ENCODE measurements at regions not wholly inside any gene's neighbourhood (a gene's known extent, or its start where the extent isn't known, plus 50 kb on each side); places are given as distances from the start of the nearest gene placed in this dataset.

- Histone ChIP-seq H3K36me3 (replicated peaks; ENCODE audit: insufficient read depth, low read length) (no peaks in the 10 kb centered on the region), H3K9ac (ENCODE audit: low read length) (no peak overlapping the region), H4K20me1 (ENCODE audit: insufficient read depth, low read length) (no peaks in the 10 kb centered on the region), H3K4me2 (ENCODE audit: low read depth, low read length) (no peak overlapping the region), H2AFZ (ENCODE audit: low read length) (no peak overlapping the region), H3K9me3 (replicated peaks; ENCODE audit: insufficient read depth, low read length) (no peaks in the 10 kb centered on the region), H3K9me2 (replicated peaks; ENCODE audit: insufficient read depth, low read length) (no peaks in the 10 kb centered on the region), H3K4me3 (ENCODE audit: low read length) (no peak overlapping the region), H3K79me2 (ENCODE audit: low read length) (no peaks in the 10 kb centered on the region), H3K27ac (ENCODE audit: low read length) (no peak overlapping the region), H3K4me1 (ENCODE audit: low read length) (no peaks in the 10 kb centered on the region), H3F3A (ENCODE audit: insufficient read depth, low read length) (no peaks in the 10 kb centered on the region), H3K27me3 (replicated peaks; ENCODE audit: insufficient read depth, low read length) (no peaks in the 10 kb centered on the region)
- TF ChIP-seq CTCF (IDR thresholded peaks at IDR 0.05; ENCODE audit: low read length) (no peak), EZH2 (optimal IDR thresholded peaks at IDR 0.05; ENCODE audit: low read depth, low read length) (no peak), EZH2phosphoT487 (IDR thresholded peaks at IDR 0.05; ENCODE audit: low read length) (no peak)
- no peak for DNase-seq
These were observed 448.7 kb downstream of the CDH8 start for GRCh38 chr16:61587526-61587925.

GRCh38 chr16:61581417-61582046 is 454.7 kb downstream of the CDH8 start:
- no peaks in the 10 kb centered on the region for H3K4me1 ChIP-seq (ENCODE audit: low read length)
- TF ChIP-seq CTCF (IDR thresholded peaks at IDR 0.05; ENCODE audit: low read length) = no peak
- TF ChIP-seq EZH2 (optimal IDR thresholded peaks at IDR 0.05; ENCODE audit: low read depth, low read length) = no peak
- no peak for TF ChIP-seq EZH2phosphoT487 (IDR thresholded peaks at IDR 0.05; ENCODE audit: low read length)

GRCh38 chr16:61580579-61580978 is 455.7 kb downstream of the CDH8 start:
- Histone ChIP-seq H3K27me3 (replicated peaks; ENCODE audit: insufficient read depth, low read length) (no peaks in the 10 kb centered on the region), H3K4me3 (ENCODE audit: low read length) (no peak overlapping the region), H3K27ac (ENCODE audit: low read length) (no peak overlapping the region), H4K20me1 (ENCODE audit: insufficient read depth, low read length) (no peaks in the 10 kb centered on the region), H3K9me3 (replicated peaks; ENCODE audit: insufficient read depth, low read length) (no peaks in the 10 kb centered on the region), H3K9me2 (replicated peaks; ENCODE audit: insufficient read depth, low read length) (no peaks in the 10 kb centered on the region), H3K79me2 (ENCODE audit: low read length) (no peaks in the 10 kb centered on the region), H3K36me3 (replicated peaks; ENCODE audit: insufficient read depth, low read length) (no peaks in the 10 kb centered on the region), H3K4me1 (ENCODE audit: low read length) (no peaks in the 10 kb centered on the region), H3F3A (ENCODE audit: insufficient read depth, low read length) (no peaks in the 10 kb centered on the region), H2AFZ (ENCODE audit: low read length) (no peak overlapping the region), H3K4me2 (ENCODE audit: low read depth, low read length) (no peak overlapping the region), H3K9ac (ENCODE audit: low read length) (no peak overlapping the region)
- TF ChIP-seq EZH2phosphoT487 (IDR thresholded peaks at IDR 0.05; ENCODE audit: low read length) (no peak), CTCF (IDR thresholded peaks at IDR 0.05; ENCODE audit: low read length) (no peak), EZH2 (optimal IDR thresholded peaks at IDR 0.05; ENCODE audit: low read depth, low read length) (no peak)
- no peak for DNase-seq

More at GRCh38 chr16:61581417-61582046, 454.7 kb downstream of the CDH8 start:
- Histone ChIP-seq H3K27me3 (replicated peaks; ENCODE audit: insufficient read depth, low read length) (no peaks in the 10 kb centered on the region), H3K9me3 (replicated peaks; ENCODE audit: insufficient read depth, low read length) (no peaks in the 10 kb centered on the region), H3K79me2 (ENCODE audit: low read length) (no peaks in the 10 kb centered on the region), H3K9me2 (replicated peaks; ENCODE audit: insufficient read depth, low read length) (no peaks in the 10 kb centered on the region), H3K4me2 (ENCODE audit: low read depth, low read length) (no peak overlapping the region), H4K20me1 (ENCODE audit: insufficient read depth, low read length) (no peaks in the 10 kb centered on the region), H3K9ac (ENCODE audit: low read length) (no peak overlapping the region), H3F3A (ENCODE audit: insufficient read depth, low read length) (no peaks in the 10 kb centered on the region), H2AFZ (ENCODE audit: low read length) (no peak overlapping the region), H3K4me3 (ENCODE audit: low read length) (no peak overlapping the region), H3K27ac (ENCODE audit: low read length) (no peak overlapping the region), H3K36me3 (replicated peaks; ENCODE audit: insufficient read depth, low read length) (no peaks in the 10 kb centered on the region)
- no peak for DNase-seq
